BLaER1 treated with 17β-estradiol and CSF1 and Interleukin-3, amounts not matched to agents 10 nM and 100 nM (cell line): ENCODE measurements at regions not wholly inside any gene's neighbourhood (a gene's known extent, or its start where the extent isn't known, plus 50 kb on each side); places are given as distances from the start of the nearest gene placed in this dataset.
A peak's percentile ranks its signal among the peaks of the same experiment; 100 is the strongest.

Experiments
- H3K27ac ChIP-seq, 11 experiments: shearing (Covaris generic); formaldehyde crosslinking; 2 replicates each; pipeline ENCODE4 v1.8.1; 2022
- H3K27me3 ChIP-seq, 11 experiments: shearing (Covaris generic); formaldehyde crosslinking; 2 replicates each; pipeline ENCODE4 v1.8.1; 2022
- H3K36me3 ChIP-seq, 11 experiments: shearing (Covaris generic); formaldehyde crosslinking; 2 replicates each; pipeline ENCODE4 v1.8.1; 2022
- H3K4me1 ChIP-seq, 10 experiments: shearing (Covaris generic); formaldehyde crosslinking; 2 replicates each; pipeline ENCODE4 v1.8.1; 2022
- H3K4me2 ChIP-seq, 11 experiments: shearing (Covaris generic); formaldehyde crosslinking; 2 replicates each; pipeline ENCODE4 v1.8.1; 2022
- H3K4me3 ChIP-seq, 10 experiments: shearing (Covaris generic); formaldehyde crosslinking; 2 replicates each; pipeline ENCODE4 v1.8.1; 2022
- H3K9ac ChIP-seq, 11 experiments: shearing (Covaris generic); formaldehyde crosslinking; 2 replicates each; pipeline ENCODE4 v1.8.1; 2022
- H3K9me3 ChIP-seq, 11 experiments: shearing (Covaris generic); formaldehyde crosslinking; replicated peaks in 1 of 11; 2 replicates each; pipeline ENCODE4 v1.8.1; 2022
- H4K20me1 ChIP-seq, 11 experiments: shearing (Covaris generic); formaldehyde crosslinking; 2 replicates each; pipeline ENCODE4 v1.8.1; 2022
- Cebpa-rat ChIP-seq, 11 experiments: shearing (Covaris generic); IDR thresholded peaks; 2 replicates each; pipeline ENCODE4 v1.8.1; 2022

DNA sequence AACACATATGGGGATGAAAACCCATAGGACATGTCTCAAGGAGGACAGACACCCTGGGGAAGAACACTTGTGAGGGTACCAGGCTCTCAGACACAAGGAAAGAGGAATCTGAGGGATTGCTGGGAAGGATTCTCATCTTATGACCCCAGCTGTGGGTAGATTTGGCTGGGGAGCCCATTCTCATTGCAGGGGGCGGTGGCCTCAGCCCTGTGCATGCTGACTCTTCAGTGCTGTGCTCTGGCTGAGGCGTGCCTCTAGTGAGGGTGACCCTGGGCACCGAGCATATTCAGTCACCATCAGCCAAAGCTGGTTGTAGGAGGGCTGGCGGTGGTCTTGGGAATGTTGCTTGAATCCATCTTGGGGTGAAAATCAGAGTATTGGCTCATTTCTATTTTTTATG is 140.7 kb downstream of the TM9SF2 start:
- no peak for TF ChIP-seq Cebpa-rat (IDR thresholded peaks at IDR 0.05)
- Histone ChIP-seq H3K4me1 (peaks cover 0 to 11% (median 6%) of the 10 kb centered on the region in 10 experiments; a peak in 15 of 20 replicates), H3K27me3 (no peaks in the 10 kb centered on the region), H3K36me3 (no peaks in the 10 kb centered on the region), H4K20me1 (no peaks in the 10 kb centered on the region), H3K9me3 (no peaks in the 10 kb centered on the region), H3K4me3 (no peak overlapping the region), H3K27ac (no peak overlapping the region), H3K4me2 (no peak overlapping the region), H3K9ac (no peak overlapping the region)

DNA sequence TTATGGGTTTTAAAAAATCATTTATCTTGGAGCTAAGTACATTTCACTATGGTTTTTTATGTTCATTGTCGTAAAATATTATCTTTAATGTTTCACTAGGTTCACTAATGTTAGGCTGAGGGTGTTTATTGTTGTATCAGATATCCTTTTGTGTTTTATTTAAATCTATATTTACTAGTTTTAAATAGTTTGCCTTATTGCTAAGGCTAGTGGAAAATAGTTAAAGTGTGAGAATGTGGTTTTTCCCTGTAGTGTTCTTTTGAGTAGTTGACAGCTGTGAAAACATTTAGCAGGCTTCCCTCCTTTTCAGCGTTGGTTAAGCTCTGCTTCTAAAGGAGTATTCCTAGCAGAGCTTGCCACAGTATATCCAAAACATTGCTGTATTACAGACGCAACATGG is 139.0 kb downstream of the TM9SF2 start:
- peaks cover 0 to 28% (median 17%) of the 10 kb centered on the region in 10 experiments; a peak in 16 of 20 replicates for H3K4me1 ChIP-seq
- H3K9ac ChIP-seq, result no peak overlapping the region
- no peaks in the 10 kb centered on the region for H3K27me3 ChIP-seq
- no peak for TF ChIP-seq Cebpa-rat (IDR thresholded peaks at IDR 0.05)
- no peak overlapping the region for H3K27ac ChIP-seq
- no peaks in the 10 kb centered on the region for H3K9me3 ChIP-seq
- no peaks in the 10 kb centered on the region for H3K36me3 ChIP-seq
- H3K4me2 ChIP-seq, result no peak overlapping the region
- no peaks in the 10 kb centered on the region for H4K20me1 ChIP-seq
- no peak overlapping the region for H3K4me3 ChIP-seq

DNA sequence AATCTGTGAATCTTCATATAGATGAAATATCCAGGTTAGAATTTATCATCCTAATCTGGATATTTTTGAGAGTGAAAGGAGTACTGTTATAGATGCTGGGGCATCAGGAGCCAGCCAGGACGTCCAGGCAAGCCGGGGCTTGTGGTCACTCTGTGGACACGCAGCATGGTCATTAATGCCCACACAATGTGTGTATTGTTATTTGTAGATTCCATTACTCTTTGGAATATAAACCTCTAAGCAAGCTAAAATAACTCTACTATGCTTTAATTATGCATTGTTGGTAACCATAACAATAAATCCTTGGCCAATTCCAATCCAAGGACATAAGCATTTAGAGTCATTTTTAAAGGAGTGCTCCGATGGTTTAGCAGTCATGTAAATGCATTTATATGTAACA is 137.9 kb downstream of the TM9SF2 start:
- no peaks in the 10 kb centered on the region for H3K9me3 ChIP-seq
- no peak overlapping the region for H3K4me2 ChIP-seq
- no peak overlapping the region for H3K4me3 ChIP-seq
- no peaks in the 10 kb centered on the region for H3K27me3 ChIP-seq
- no peak overlapping the region for H3K27ac ChIP-seq
- no peaks in the 10 kb centered on the region for H3K36me3 ChIP-seq
- TF ChIP-seq Cebpa-rat (IDR thresholded peaks at IDR 0.05), result no peak
- no peak overlapping the region for H3K9ac ChIP-seq
- H4K20me1 ChIP-seq, result no peaks in the 10 kb centered on the region
- peaks cover 0 to 30% (median 17%) of the 10 kb centered on the region in 10 experiments; a peak in 16 of 20 replicates for H3K4me1 ChIP-seq

DNA sequence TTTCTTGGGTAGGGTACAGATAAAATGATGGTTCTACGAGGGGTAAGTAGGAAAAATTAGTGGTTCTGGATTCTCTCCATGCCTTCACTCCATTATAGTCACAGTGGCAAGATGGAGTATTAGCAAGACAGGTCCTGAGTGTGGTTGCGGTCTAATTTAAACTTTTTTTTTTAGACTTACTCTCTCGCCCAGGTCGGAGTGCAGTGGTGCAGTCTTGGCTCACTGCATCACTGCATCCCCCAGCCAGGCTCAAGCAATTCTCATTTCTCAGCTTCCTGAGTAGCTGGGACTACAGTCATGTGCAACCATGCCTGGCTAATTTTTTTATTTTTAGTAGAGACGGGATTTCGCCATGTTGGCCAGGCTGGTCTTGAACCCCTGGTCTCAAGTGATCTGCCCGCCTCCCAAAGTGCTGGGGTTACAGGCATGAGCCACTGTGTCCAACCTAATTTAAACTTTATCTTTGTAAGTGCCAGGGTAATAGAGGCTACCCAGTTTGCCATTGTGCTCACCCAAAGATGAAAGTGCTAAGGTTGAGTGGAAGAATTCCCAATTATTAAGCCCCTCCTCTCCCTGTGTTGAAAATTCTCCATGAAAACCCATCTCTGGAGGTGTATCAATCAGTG is 135.6 kb downstream of the TM9SF2 start:
- Histone ChIP-seq H3K36me3 (0 out of 22 replicates have a peak, but pooled peaks cover 0 to 7% (median 0%) of the 10 kb centered on the region in 11 experiments), H3K27ac (peak overlapping the region in 2 of 11 experiments; percentile 1 to 4; a peak in 2 of 22 replicates), H3K27me3 (no peaks in the 10 kb centered on the region), H3K4me1 (peaks cover 0 to 30% (median 17%) of the 10 kb centered on the region in 10 experiments; a peak in 16 of 20 replicates), H3K9ac (no peak overlapping the region), H3K4me2 (peak overlapping the region in 10 of 11 experiments; percentile 3 to 80 (median 63); a peak in 18 of 22 replicates), H4K20me1 (no peaks in the 10 kb centered on the region), H3K4me3 (no peak overlapping the region), H3K9me3 (peaks cover 14 to 21% (median 16%) of the 10 kb centered on the region in 11 experiments)
- no peak for TF ChIP-seq Cebpa-rat (IDR thresholded peaks at IDR 0.05)

DNA sequence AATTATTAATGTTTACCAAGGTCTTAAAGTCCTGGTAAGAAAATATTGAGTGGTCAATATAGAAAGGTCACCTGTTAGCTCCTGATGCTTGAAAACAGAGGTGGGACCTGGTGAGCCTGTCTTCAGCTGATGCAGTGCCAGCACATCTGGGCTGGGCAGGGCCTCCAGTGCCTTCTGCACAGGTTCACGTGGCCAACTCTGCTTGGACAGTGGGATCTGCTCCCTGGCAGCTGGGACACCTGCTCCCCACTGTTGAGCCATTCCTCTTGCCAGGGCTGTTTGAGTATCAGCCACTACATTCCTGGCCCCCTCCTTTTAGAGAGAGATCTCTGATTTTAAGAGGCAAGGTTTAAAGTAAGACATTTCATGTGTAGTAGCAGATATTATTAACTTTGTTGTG is 135.0 kb downstream of the TM9SF2 start:
- Histone ChIP-seq H3K4me1 (peaks cover 0 to 30% (median 17%) of the 10 kb centered on the region in 10 experiments; a peak in 16 of 20 replicates), H3K9ac (no peak overlapping the region), H3K27ac (no peak overlapping the region), H4K20me1 (no peaks in the 10 kb centered on the region), H3K27me3 (no peaks in the 10 kb centered on the region), H3K36me3 (0 out of 22 replicates have a peak, but pooled peaks cover 0 to 7% (median 0%) of the 10 kb centered on the region in 11 experiments), H3K4me3 (no peak overlapping the region), H3K9me3 (peaks cover 16 to 21% (median 19%) of the 10 kb centered on the region in 11 experiments), H3K4me2 (peak overlapping the region in 10 of 11 experiments; percentile 3 to 80 (median 63); a peak in 19 of 22 replicates)
- no peak for TF ChIP-seq Cebpa-rat (IDR thresholded peaks at IDR 0.05)

DNA sequence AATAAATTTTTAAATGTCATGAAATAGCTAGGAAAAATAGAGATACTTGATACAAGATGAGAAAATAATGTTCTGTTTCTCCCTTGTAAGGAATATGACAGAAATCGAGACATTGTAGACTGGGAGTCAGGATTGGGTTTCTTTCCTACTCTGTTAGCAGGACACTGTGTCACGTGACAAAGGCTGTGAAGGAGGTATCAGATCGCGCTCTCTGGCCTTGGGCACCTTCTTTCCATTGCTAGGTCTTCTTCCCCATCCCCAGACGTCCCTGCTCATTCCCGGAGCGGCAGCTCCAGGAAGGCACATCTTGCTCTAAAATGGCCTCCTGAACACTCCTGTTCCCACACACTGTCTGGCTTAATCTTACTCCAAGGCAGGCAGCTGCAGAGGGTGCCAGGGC is 133.4 kb downstream of the TM9SF2 start:
- no peak for TF ChIP-seq Cebpa-rat (IDR thresholded peaks at IDR 0.05)
- Histone ChIP-seq H4K20me1 (no peaks in the 10 kb centered on the region), H3K4me2 (no peak overlapping the region), H3K9ac (no peak overlapping the region), H3K27ac (no peak overlapping the region), H3K36me3 (0 out of 22 replicates have a peak, but pooled peaks cover 0 to 7% (median 0%) of the 10 kb centered on the region in 11 experiments), H3K9me3 (peaks cover 16 to 21% (median 19%) of the 10 kb centered on the region in 11 experiments), H3K4me1 (peaks cover 0 to 30% (median 17%) of the 10 kb centered on the region in 10 experiments; a peak in 16 of 20 replicates), H3K27me3 (no peaks in the 10 kb centered on the region), H3K4me3 (no peak overlapping the region)

DNA sequence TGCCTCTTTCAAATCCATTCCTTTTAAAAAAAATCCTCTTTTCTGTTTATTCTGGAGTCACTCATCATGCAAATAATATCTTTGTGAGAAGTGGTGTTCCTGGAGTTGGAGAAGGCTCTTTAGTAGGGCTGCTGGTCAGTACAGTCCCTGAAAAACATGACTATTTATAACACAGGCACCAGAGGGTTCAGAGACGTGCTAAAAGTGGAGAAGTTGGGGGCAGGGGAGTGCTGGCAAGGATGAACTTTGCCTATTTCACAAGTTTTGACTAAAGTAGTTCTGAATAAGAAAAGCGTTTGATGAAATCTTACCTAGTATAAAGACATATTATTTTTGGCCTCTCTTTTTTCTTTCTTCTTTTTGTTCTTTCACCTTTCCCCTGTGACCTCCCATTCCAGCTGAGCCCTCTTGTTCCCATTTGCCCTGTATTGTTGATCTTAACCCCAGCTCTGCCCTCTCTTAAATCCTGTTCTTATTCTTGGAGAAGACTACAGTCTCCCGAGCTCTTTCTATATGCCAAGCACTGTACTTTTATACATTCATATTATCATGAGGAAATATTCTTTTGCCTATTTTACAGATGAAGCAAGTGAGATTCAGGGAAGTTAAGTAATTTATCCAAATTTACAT is 129.1 kb downstream of the TM9SF2 start:
- no peak for TF ChIP-seq Cebpa-rat (IDR thresholded peaks at IDR 0.05)
- no peaks in the 10 kb centered on the region for H4K20me1 ChIP-seq
- H3K9ac ChIP-seq, result no peak overlapping the region
- no peaks in the 10 kb centered on the region for H3K27me3 ChIP-seq
- peaks cover 16 to 21% (median 19%) of the 10 kb centered on the region in 11 experiments for H3K9me3 ChIP-seq
- no peak overlapping the region; a peak in 1 of 22 replicates for H3K4me2 ChIP-seq
- no peak overlapping the region for H3K27ac ChIP-seq
- H3K4me1 ChIP-seq, result 0 out of 20 replicates have a peak, but pooled peaks cover 0 to 4% (median 0%) of the 10 kb centered on the region in 10 experiments
- H3K36me3 ChIP-seq, result 0 out of 22 replicates have a peak, but pooled peaks cover 0 to 7% (median 0%) of the 10 kb centered on the region in 11 experiments
- no peak overlapping the region for H3K4me3 ChIP-seq

DNA sequence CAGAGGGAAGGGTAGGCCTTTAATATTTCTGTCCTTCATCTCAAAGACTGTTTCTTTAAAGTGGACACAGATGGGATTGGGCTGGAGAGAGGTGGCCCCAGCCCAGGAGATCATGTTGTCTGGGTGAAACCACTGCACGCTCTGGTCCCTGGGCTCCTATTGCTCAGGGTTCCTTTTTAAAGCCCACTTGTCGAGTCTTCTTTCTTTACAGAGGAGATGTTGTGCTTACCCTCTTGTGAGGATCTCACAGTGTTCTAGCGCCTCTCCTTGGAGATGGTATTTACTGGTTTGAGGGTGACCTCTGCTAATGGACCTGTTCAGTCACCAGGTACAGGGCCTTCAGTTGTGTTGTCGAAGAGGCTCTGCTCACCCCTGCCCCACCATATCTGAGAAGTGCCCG is 128.4 kb downstream of the TM9SF2 start:
- TF ChIP-seq Cebpa-rat (IDR thresholded peaks at IDR 0.05), result no peak
- Histone ChIP-seq H3K4me2 (no peak overlapping the region), H3K4me3 (no peak overlapping the region), H3K36me3 (0 out of 22 replicates have a peak, but pooled peaks cover 0 to 7% (median 0%) of the 10 kb centered on the region in 11 experiments), H3K4me1 (peaks cover 0 to 6% (median under 1%) of the 10 kb centered on the region in 10 experiments; a peak in 6 of 20 replicates), H3K27ac (no peak overlapping the region), H4K20me1 (no peaks in the 10 kb centered on the region), H3K9ac (no peak overlapping the region), H3K27me3 (no peaks in the 10 kb centered on the region), H3K9me3 (peaks cover 16 to 21% (median 19%) of the 10 kb centered on the region in 11 experiments)

DNA sequence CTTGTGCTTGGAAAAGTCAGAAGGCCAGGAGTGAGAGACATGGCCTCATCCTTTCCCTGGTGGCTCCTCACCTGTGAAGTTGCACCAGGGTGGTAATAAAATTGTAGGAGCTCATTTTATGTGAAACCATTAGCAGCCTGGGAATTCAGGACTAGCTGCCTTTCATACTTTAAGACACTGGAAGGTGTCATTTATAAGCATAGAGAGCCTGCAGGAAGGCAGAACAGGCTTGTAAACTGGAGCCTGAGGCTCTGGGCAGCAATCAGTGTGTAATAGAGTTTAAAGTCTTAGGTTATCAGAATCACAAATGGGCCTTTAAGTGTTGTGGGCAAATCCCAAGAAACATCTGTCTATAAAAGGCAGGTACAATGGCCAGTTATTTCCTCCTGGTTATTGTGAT is 127.2 kb downstream of the TM9SF2 start:
- H3K4me2 ChIP-seq, result no peak overlapping the region
- H3K4me1 ChIP-seq, result peaks cover 0 to 10% (median 5%) of the 10 kb centered on the region in 10 experiments; a peak in 8 of 20 replicates
- no peak overlapping the region for H3K9ac ChIP-seq
- no peaks in the 10 kb centered on the region for H4K20me1 ChIP-seq
- H3K27ac ChIP-seq, result no peak overlapping the region
- H3K4me3 ChIP-seq, result no peak overlapping the region
- H3K27me3 ChIP-seq, result no peaks in the 10 kb centered on the region
- 0 out of 22 replicates have a peak, but pooled peaks cover 0 to 7% (median 0%) of the 10 kb centered on the region in 11 experiments for H3K36me3 ChIP-seq
- no peak for TF ChIP-seq Cebpa-rat (IDR thresholded peaks at IDR 0.05)
- peaks cover 15 to 20% (median 18%) of the 10 kb centered on the region in 11 experiments for H3K9me3 ChIP-seq
